Naive thymus-derived CD4-positive, alpha-beta T cell (primary cell): ENCODE measurements at regions not wholly inside any gene's neighbourhood (a gene's known extent, or its start where the extent isn't known, plus 50 kb on each side); places are given as distances from the start of the nearest gene placed in this dataset.
"Not testable (repeated sequence)": the region's sequence is repeated elsewhere in the genome, so short reads cannot be mapped to it uniquely, and the experiment has no call there.

Experiments used
- ATAC-seq: fragments of 150-1000 bp; cut with Tn5 transposase; 2 replicates; pipeline ENCODE4 v1.10.0; 2021; ENCODE audit warnings: mild to moderate bottlenecking, moderate library complexity
- CTCF ChIA-PET: fragments of 350-600 bp; sonication (Branson Sonifier 250); formaldehyde crosslinking; loops from one replicate; lab custom pipeline; 2021; ENCODE audit warnings: antibody characterized with exemption; lab: Charles Lee
- POLR2A ChIA-PET: fragments of 350-600 bp; sonication (Branson Sonifier 250); formaldehyde crosslinking; loops from one replicate; lab custom pipeline; 2021; ENCODE audit warnings: antibody characterized with exemption, inconsistent platforms; lab: Charles Lee
- DNase-seq, 9 donors: peaks; one replicate each; pipeline versions ENCODE4 v3.0.0 to v3.0.0-alpha.2; 2020 to 2022; ENCODE audit warnings: mixed read lengths in 1 of 9
- H3K27ac ChIP-seq: one replicate; pipeline ENCODE4 v1.7.0; 2013; ENCODE audit warnings: mild to moderate bottlenecking, low read depth, low read length, moderate library complexity
- H3K27me3 ChIP-seq, 2 donors: one replicate each; pipeline ENCODE4 v1.7.0; 2013; ENCODE audit warnings: low read length in 2 of 2, mild to moderate bottlenecking in 2 of 2, moderate library complexity in 2 of 2; ENCODE audit not compliant: control insufficient read depth in 2 of 2, insufficient read depth in 2 of 2
- H3K36me3 ChIP-seq, 3 experiments: 1 replicate in 2 of 3; 2 replicates in 1 of 3; pipeline ENCODE4 v1.7.0; 2013; ENCODE audit warnings: low read length in 3 of 3, mild to moderate bottlenecking in 3 of 3, moderate library complexity in 1 of 3; ENCODE audit not compliant: insufficient read depth in 3 of 3, control insufficient read depth in 2 of 3
- H3K4me1 ChIP-seq, 2 donors: one replicate each; pipeline ENCODE4 v1.7.0; 2013; ENCODE audit warnings: low read length in 2 of 2, mild to moderate bottlenecking in 2 of 2, moderate library complexity in 1 of 2; ENCODE audit not compliant: control insufficient read depth in 2 of 2, insufficient read depth in 2 of 2
- H3K4me3 ChIP-seq: 2 replicates; pipeline ENCODE4 v1.7.0; 2013; ENCODE audit warnings: mild to moderate bottlenecking, low read length
- H3K9me3 ChIP-seq, 3 experiments: 1 replicate in 2 of 3; 2 replicates in 1 of 3; pipeline ENCODE4 v1.7.0; 2013; ENCODE audit warnings: low read length in 3 of 3; ENCODE audit not compliant: control insufficient read depth in 2 of 3
- H3K27ac Mint-ChIP-seq, 9 donors: one replicate each; pipeline ENCODE4 v1.8.0; 2020 to 2022; ENCODE audit warnings: mixed read lengths in 9 of 9, mild to moderate bottlenecking in 8 of 9, moderate library complexity in 5 of 9, inconsistent platforms in 2 of 9
- H3K27me3 Mint-ChIP-seq, 5 donors: one replicate each; pipeline ENCODE4 v1.8.0; 2021 to 2022; ENCODE audit warnings: mixed read lengths in 5 of 5, mild to moderate bottlenecking in 1 of 5
- H3K36me3 Mint-ChIP-seq, 5 donors: one replicate each; pipeline ENCODE4 v1.8.0; 2020 to 2022; ENCODE audit warnings: mixed read lengths in 5 of 5, mild to moderate bottlenecking in 3 of 5, inconsistent platforms in 1 of 5
- H3K4me1 Mint-ChIP-seq, 7 donors: one replicate each; pipeline ENCODE4 v1.8.0; 2020 to 2022; ENCODE audit warnings: mixed read lengths in 7 of 7, mild to moderate bottlenecking in 3 of 7, inconsistent platforms in 1 of 7
- H3K4me3 Mint-ChIP-seq, 10 donors: one replicate each; pipeline ENCODE4 v1.8.0; 2020 to 2022; ENCODE audit warnings: mild to moderate bottlenecking in 10 of 10, mixed read lengths in 10 of 10, moderate library complexity in 6 of 10, inconsistent platforms in 2 of 10
- H3K9me3 Mint-ChIP-seq, 11 donors: one replicate each; pipeline ENCODE4 v1.8.0; 2020 to 2022; ENCODE audit warnings: mixed read lengths in 11 of 11, mild to moderate bottlenecking in 4 of 11, inconsistent platforms in 1 of 11, moderate library complexity in 1 of 11
- intact Hi-C, 2 donors: fragments of 100-400 bp; cut with micrococcal nuclease; formaldehyde crosslinking; loops; one replicate each; pipeline ENCODE4 v1.15.1; 2023

- POLR2A ChIA-PET, H3K4me1 Mint-ChIP-seq, H3K36me3 ChIP-seq, H3K4me3 ChIP-seq, H3K4me3 Mint-ChIP-seq, ATAC-seq, H3K27me3 ChIP-seq, H3K27ac Mint-ChIP-seq, CTCF ChIA-PET, intact Hi-C loops, DNase-seq, H3K4me1 ChIP-seq, H3K27me3 Mint-ChIP-seq, H3K27ac ChIP-seq, H3K9me3 ChIP-seq: not testable (repeated sequence)
- peaks cover 0 to 28% (median 0%) of the 10 kb centered on the region in 5 donors for H3K36me3 Mint-ChIP-seq
- peaks cover 0 to 17% (median 4%) of the 10 kb centered on the region in 11 donors for H3K9me3 Mint-ChIP-seq
These were observed 275.8 kb downstream of the LIPI start for GRCh38 chr21:13934887-13935342.

GRCh38 chr21:13923175-13923574, 287.6 kb downstream of the LIPI start:
- H3K4me1 ChIP-seq, H3K36me3 ChIP-seq, H3K4me3 Mint-ChIP-seq, H3K27me3 Mint-ChIP-seq, H3K9me3 ChIP-seq, H3K27ac Mint-ChIP-seq, intact Hi-C loops, H3K9me3 Mint-ChIP-seq, H3K27ac ChIP-seq, H3K27me3 ChIP-seq, CTCF ChIA-PET, ATAC-seq, H3K4me3 ChIP-seq, DNase-seq, POLR2A ChIA-PET, H3K36me3 Mint-ChIP-seq, H3K4me1 Mint-ChIP-seq: not testable (repeated sequence)

GRCh38 chr21:13921455-13921854, 289.3 kb downstream of the LIPI start:
- CTCF ChIA-PET, H3K4me3 Mint-ChIP-seq, H3K27ac Mint-ChIP-seq, POLR2A ChIA-PET, H3K4me1 ChIP-seq, H3K9me3 ChIP-seq, H3K9me3 Mint-ChIP-seq, DNase-seq, H3K36me3 Mint-ChIP-seq, H3K27me3 Mint-ChIP-seq, H3K27ac ChIP-seq, H3K4me3 ChIP-seq, ATAC-seq, H3K27me3 ChIP-seq, H3K36me3 ChIP-seq, H3K4me1 Mint-ChIP-seq, intact Hi-C loops: not testable (repeated sequence)

DNA sequence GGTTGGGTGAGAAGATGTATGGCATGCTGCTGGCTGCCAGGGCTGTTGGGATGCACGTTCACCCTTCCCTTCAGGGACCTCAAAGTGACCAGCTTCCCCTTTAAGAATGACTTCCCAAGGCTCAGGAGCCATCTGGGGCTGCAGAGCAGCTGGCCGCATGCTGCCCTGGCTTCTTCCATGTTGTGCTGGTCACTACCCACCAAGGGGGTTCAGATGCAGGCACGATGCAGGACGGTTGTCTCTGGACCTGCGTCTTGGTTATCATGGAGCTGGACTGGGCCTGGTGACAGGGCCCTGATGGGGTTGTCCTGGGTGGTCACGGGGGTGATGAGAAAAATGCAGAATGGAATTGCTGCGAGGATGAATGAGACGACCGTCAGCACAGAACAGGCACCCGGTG, 297.8 kb downstream of the POTED start:
- H3K27me3 ChIP-seq, H3K4me3 ChIP-seq, POLR2A ChIA-PET, H3K36me3 ChIP-seq, DNase-seq, H3K27me3 Mint-ChIP-seq, H3K27ac ChIP-seq, H3K9me3 ChIP-seq, H3K27ac Mint-ChIP-seq, H3K36me3 Mint-ChIP-seq, H3K4me1 Mint-ChIP-seq, intact Hi-C loops, H3K4me1 ChIP-seq, H3K9me3 Mint-ChIP-seq, ATAC-seq, CTCF ChIA-PET, H3K4me3 Mint-ChIP-seq: not testable (repeated sequence)

DNA sequence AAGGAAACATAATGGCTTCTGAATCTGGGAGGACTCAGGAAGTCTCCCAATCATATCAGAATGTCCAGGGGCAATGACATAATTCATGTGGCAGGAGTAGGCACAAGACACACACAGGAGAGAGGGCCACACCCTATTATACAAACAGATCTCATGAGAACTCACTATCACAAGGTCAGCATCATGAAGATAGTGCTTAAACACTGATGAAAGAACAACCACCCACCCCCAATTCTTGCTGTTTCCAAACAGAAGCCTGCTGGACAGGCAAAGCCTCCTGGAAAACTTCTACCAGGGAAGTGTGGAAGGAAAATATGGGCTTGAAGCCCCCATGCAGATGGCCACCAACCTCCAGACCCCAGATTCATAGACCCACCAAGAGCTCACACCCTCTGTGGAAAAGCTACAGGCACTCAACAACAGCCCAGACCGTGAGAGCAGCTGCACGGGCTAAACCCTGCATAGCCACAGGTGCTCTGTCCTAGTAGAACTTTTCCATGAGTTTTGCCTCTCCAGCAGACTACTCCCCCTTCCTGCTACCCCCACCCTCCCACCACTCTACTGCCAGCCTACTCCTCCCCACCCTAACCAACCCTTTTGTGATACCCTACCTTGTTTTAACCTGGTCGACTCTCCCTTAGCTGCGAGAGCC, 287.1 kb downstream of the POTED start:
- H3K4me3 Mint-ChIP-seq, H3K4me1 Mint-ChIP-seq, H3K27ac ChIP-seq, H3K27me3 ChIP-seq, H3K36me3 Mint-ChIP-seq, H3K36me3 ChIP-seq, DNase-seq, H3K27ac Mint-ChIP-seq, H3K9me3 ChIP-seq, H3K9me3 Mint-ChIP-seq, H3K4me1 ChIP-seq, POLR2A ChIA-PET, ATAC-seq, H3K4me3 ChIP-seq, intact Hi-C loops, H3K27me3 Mint-ChIP-seq, CTCF ChIA-PET: not testable (repeated sequence)

DNA sequence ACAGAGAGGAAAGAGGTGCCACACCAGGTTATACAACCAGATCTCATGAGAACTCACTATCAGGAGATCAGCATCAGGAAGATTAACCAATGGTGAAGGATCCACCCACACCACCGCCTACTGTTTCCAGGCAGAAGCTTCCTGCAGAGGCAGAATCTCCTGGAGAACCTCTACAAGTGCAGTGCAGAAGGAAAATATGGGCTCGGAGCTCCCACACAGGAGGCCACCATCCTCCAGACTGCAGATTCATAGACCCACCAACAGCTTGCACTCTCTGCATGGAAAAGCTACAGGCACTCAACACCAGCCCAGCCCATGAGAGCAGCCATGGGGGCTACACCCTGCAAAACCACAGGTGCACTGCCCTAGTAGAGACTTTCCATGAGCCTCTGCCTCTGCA, 284.0 kb downstream of the POTED start:
- H3K4me1 ChIP-seq, H3K27me3 Mint-ChIP-seq, H3K27me3 ChIP-seq, H3K4me3 Mint-ChIP-seq, H3K9me3 ChIP-seq, DNase-seq, H3K4me1 Mint-ChIP-seq, POLR2A ChIA-PET, H3K27ac Mint-ChIP-seq, CTCF ChIA-PET, H3K36me3 ChIP-seq, H3K27ac ChIP-seq, H3K4me3 ChIP-seq, ATAC-seq, intact Hi-C loops, H3K36me3 Mint-ChIP-seq: not testable (repeated sequence)
- peaks cover 0 to 13% (median 0%) of the 10 kb centered on the region in 11 donors for H3K9me3 Mint-ChIP-seq

GRCh38 chr21:13893025-13893424, 283.4 kb downstream of the POTED start:
- H3K9me3 ChIP-seq, H3K27me3 ChIP-seq, DNase-seq, H3K36me3 ChIP-seq, H3K27ac ChIP-seq, ATAC-seq, H3K4me1 Mint-ChIP-seq, H3K27me3 Mint-ChIP-seq, POLR2A ChIA-PET, intact Hi-C loops, H3K4me3 Mint-ChIP-seq, CTCF ChIA-PET, H3K27ac Mint-ChIP-seq, H3K36me3 Mint-ChIP-seq, H3K4me3 ChIP-seq, H3K4me1 ChIP-seq: not testable (repeated sequence)
- H3K9me3 Mint-ChIP-seq: peaks cover 0 to 13% (median 0%) of the 10 kb centered on the region in 11 donors
